Upper lobe of left lung (tissue), 4 donors: ENCODE measurements at regions not wholly inside any gene's neighbourhood (a gene's known extent, or its start where the extent isn't known, plus 50 kb on each side); places are given as distances from the start of the nearest gene placed in this dataset.

ENCODE experiments used
- CTCF ChIP-seq, 6 experiments: fragments of 450-650 bp in 4 of 6; fragments of 200-600 bp in 2 of 6; sonication (generic) in 2 of 6; IDR thresholded peaks; one replicate each; pipeline ENCODE4 v1.5.1; 2016 to 2019; ENCODE audit warnings: antibody characterized with exemption in 6 of 6
- EP300 ChIP-seq, 4 donors: sonication (generic); formaldehyde crosslinking; IDR thresholded peaks; one replicate each; pipeline ENCODE4 v1.5.1; 2017; ENCODE audit warnings: antibody characterized with exemption in 4 of 4, control low read depth in 2 of 4
- POLR2A ChIP-seq, 4 donors: fragments of 450-650 bp; IDR thresholded peaks; one replicate each; pipeline ENCODE4 v1.5.1; 2016 to 2017; ENCODE audit warnings: antibody characterized with exemption in 4 of 4, mild to moderate bottlenecking in 2 of 4
- POLR2AphosphoS5 ChIP-seq, 2 donors: sonication (generic); formaldehyde crosslinking; IDR thresholded peaks; one replicate each; pipeline ENCODE4 v1.5.1; 2017; ENCODE audit warnings: antibody characterized with exemption in 2 of 2

GRCh38 chr16:86252596-86252995, 257.7 kb upstream of the FOXF1 start:
- TF ChIP-seq POLR2A (IDR thresholded peaks at IDR 0.05): no peak
- TF ChIP-seq POLR2AphosphoS5 (IDR thresholded peaks at IDR 0.05): no peak
- peak in 2 of 6 experiments; percentile 27 to 34 for TF ChIP-seq CTCF (IDR thresholded peaks at IDR 0.05)
- TF ChIP-seq EP300 (IDR thresholded peaks at IDR 0.05): no peak
